NB4 (cell line): ENCODE measurements at regions not wholly inside any gene's neighbourhood (a gene's known extent, or its start where the extent isn't known, plus 50 kb on each side); places are given as distances from the start of the nearest gene placed in this dataset.

ENCODE experiments used
- CTCF ChIP-seq: IDR thresholded peaks from one replicate; pipeline ENCODE4 v1.5.1; 2012; ENCODE audit warnings: low read depth, low read length
- MAX ChIP-seq: IDR thresholded peaks from 2 replicates; pipeline ENCODE4 v1.6.1; 2011; ENCODE audit warnings: low read depth, low read length
- MYC ChIP-seq: IDR thresholded peaks from 2 replicates; pipeline ENCODE4 v1.6.1; 2011; ENCODE audit warnings: low read depth, low read length
- POLR2A ChIP-seq: IDR thresholded peaks from 2 replicates; pipeline ENCODE4 v1.6.1; 2011; ENCODE audit warnings: mild to moderate bottlenecking; ENCODE audit not compliant: insufficient read length; ENCODE audit errors: extremely low read depth

DNA sequence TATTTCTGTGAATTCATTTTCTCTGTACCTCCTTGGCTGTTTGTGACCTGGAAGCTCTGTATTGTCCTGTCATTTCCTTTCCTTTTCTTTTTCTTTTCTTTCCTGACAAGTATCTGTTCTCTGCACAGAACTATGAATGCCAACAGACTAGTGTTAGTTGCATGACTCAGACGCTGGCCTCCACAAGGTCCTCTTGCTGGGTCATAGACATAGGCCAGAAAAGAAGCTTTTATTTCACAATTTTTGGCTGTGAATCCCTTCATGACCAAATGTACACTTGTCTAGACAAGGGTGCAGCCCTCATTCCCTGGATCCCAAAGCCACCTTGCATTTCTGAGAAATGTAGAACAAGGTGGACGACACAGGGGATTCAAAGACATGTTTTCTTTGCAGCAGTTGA lies 104.1 kb upstream of the MTNR1B start:
- TF ChIP-seq CTCF: no peak
- no peak for TF ChIP-seq POLR2A
- TF ChIP-seq MYC: no peak
- no peak for TF ChIP-seq MAX
